HG03442 (cell line): ENCODE measurements at regions not wholly inside any gene's neighbourhood (a gene's known extent, or its start where the extent isn't known, plus 50 kb on each side); places are given as distances from the start of the nearest gene placed in this dataset.

Experiments
- ATAC-seq: cut with Tn5 transposase; IDR thresholded peaks from one replicate; pipeline ENCODE4 v1.9.1; 2021; ENCODE audit warnings: mild to moderate bottlenecking, moderate library complexity; ENCODE audit not compliant: unreplicated experiment

DNA sequence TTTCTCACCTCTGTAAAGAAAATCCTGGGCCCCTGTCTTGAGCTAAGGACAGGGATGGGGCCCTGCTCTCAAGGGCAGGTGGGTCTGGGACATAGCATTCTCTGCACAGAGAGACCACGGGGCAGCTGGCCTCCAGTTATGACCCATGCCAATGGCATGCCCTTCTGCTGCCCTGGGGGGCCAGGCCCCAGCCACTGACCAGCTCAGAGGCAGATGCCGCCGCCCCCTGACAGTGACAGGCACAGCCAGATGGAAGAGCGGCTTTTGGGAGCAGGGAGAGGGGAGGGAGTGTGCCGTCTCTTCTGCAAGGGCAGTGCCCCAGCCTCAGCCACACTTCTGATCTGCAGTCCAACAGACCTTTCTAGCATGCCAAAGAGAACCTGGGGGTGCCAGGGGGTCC is 114.8 kb upstream of the NAV2 start:
- no peak for ATAC-seq

DNA sequence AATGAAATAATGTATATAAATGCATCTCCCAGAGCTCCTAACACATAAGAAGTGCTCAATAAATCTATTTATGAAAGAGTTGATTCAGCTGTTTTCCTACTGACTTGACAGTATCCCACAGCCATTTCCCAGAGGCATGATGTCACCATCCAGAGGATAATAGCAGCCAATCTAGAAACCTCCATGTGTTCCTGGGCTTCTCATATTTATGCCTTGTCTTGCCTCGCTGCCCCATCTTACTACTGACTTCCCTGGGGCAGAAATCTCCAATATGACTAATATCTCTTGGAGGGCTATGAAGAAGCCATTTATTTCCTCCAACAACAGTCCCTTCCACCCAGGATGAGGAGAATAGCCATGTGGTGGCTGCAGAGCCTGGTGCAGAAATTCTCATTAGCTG is 115.4 kb upstream of the NAV2 start:
- ATAC-seq, result no peak

DNA sequence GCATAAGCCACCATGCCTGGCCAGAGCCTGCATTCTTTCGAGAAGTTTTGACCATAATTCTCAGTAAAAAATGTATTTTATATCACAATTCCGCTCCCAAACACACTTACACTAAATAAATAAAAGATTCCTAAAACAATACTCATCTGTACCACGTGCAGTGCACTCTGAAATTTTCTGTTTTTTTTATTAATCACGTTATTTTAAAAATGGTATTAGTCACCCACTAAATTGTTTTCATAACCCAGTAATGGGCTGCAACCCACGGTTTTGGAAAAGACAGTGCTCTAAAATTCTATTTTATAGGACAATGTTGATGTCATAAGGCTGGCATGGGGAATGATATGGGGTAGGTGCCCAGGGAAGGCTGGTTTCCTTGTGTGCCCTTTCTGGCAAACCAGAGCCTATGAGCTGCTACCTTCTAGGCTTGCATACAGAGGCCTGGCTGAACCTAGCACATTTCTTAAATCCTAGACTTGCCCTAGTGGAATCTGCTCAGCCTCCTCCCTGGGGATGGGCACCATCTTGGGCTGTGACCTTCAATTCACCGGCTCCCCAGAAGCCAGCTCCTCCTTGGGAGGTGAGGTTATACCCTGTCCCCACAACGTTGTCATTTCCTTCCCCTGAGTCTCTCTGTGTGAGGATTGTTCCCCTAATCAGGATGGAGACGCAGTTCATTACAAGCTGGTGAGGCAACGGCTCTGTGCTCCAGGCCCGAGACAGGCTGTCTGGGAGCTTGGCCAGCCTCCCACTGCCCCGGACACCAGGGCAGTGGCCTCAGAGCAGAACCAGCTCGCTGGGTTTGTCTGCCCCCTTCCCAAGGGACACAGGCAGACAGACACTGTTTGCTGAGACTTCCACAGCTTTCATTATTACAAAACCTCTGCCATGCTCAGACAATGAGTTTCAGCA is 116.5 kb upstream of the NAV2 start:
- no peak for ATAC-seq

DNA sequence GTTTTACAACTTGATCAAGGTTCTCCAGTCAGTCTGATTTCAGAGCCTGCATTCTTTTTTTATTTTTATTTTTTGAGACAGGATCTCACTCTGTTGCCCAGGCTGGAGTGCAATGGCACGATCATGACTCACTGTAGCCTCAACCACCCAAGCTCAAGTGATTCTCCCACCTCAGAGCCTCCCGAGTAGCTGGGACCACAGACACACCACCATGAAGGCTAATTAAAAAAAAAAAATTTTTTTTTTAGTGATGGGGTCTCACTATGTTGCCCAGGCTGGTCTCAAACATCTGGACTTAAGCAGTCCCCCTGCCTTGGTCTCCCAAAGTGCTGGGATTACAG is 117.2 kb upstream of the NAV2 start:
- no peak for ATAC-seq

DNA sequence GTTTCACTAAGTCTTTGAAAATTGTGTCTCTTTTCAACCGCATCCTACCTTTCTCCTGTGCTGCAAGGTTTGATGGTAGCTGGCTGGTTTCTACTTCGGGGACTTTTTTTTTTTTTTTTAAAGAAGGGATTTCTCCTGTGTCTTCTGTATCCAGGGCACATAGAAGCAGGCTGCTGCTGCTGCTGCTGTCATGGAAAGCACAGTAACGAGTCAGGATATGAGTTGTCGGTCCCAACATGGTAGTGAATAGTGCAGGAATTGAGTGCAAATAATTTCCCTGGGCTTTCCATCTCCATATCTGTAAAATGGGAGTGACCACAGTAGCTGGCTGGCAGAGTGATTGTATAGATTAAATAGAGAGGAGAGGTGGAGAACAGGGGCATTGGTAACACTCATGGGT is 118.3 kb upstream of the NAV2 start:
- ATAC-seq, result no peak

DNA sequence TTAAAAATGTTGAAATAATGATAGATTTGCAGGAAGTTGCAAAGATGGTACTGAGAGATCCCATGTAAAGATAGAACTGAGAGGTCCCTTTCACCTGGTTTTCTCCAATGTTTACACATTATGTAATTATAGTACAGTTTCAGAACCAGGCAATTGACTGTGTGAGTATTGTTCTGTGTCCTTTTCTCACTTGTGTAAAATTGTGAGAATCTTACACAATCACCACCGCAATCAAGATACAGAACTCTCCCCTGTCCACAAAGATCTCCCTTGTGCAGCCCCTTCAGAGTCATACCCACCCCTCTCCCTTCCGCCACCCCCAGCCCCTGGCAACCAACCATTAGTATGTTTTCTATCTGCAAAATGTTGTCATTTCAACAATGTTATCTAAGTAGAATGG is 119.8 kb upstream of the NAV2 start:
- no peak for ATAC-seq

DNA sequence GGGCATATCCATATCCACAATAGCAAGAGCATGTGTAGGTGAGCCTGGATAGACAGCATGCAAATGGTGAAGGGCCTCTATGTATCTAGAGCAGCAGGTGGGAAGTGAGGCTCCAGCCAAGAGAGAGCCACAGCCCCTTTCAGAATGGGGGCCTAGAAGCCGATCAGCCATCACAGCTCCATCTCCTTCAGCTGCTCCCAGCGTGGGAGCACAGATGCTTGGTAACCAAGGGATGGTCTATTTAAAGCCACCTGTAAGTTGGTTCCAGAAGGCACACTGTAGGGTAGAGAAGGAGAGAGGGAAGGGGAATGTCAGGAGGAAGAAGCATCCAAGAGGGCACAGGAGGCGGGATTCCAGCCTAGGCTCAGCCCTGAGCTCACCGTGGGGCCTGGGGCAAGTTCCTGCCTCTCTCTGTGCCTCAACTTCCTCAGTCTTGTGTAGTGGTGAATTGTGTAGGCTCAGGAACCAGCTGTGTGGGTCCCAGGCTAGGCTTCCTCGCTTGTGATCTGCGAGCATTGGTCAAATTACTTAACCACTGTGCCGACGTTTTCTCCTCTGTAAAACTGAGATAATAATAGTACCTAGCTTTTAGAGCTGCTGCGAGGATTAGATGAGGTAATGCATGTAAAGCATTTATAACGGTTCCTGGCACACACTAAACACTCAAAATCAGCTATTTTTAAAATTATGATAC is 122.9 kb upstream of the NAV2 start:
- ATAC-seq, result no peak

DNA sequence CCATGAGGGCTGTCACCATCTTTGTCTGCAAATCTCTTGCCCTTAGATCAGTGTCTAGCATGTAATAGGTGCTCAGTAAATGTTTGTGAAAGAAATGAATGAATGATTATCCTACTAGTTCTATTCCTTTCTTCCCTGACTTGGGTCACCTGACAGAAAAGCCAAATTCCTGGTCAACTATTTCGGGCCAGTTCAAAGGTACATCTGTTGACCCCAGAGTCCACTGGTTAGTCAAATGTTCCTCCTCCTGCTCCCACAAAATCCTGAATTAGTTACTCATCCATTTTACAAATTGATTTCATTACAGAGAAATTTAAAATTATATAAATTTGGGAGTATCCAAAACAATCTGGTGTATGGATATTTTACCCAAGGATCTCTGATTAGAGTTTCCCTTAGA is 124.7 kb upstream of the NAV2 start:
- no peak for ATAC-seq

DNA sequence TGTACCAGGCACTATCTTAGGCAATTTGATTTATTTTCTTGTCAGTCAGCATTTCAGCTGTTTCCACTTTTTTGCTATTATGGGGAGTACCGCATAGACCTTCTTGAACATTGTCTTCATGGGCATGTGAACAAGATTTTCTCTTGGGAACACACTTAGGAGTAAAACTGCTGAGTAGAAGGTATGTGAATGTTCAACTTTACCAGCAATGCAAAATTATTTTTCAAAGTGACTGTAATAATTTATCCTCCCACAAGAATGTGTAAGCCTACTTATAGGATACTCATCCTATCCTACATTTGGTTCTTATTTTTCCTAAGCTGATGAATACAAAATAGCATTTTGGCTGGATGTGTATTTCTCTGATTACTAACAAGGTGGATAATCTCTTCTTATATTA is 132.0 kb upstream of the NAV2 start:
- ATAC-seq, result no peak

DNA sequence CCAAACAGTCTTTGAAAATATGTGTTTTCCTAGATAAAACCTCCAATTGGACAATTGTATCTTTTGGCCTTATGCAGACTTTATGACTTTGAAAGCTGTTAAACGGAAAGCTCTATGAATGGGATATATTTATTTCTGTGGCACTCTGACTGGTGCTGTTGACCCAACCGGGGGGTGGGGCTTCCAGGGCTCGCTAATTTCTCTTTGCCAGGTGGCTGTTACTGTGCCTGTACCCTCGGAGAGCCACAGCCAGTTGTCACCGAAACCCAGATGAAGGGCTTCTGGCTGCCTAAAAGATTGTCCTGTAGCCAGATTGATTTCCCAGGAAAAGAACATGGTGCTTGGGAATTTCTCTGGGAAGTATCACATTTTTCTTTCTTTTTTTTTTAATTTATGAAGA is 132.7 kb upstream of the NAV2 start:
- no peak for ATAC-seq

DNA sequence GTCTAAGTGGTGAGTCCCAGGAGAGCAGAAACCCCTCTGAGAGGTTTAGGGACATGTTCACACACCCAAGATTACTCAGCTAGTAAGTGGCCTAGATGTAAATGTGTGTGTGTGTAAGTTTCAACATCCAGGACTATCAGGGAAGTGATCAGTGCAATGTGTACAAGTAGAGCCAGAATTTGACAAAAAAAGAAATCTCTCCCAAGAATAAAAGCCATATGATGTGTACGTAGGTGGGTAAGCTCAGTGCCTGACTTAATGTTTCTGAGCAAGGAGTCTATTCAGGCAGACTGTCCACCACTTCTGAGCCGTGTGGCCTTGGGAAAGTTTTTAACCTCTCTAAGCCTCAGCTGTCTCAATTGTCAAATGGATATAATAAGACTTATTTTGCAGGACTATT is 133.8 kb upstream of the NAV2 start:
- no peak for ATAC-seq

DNA sequence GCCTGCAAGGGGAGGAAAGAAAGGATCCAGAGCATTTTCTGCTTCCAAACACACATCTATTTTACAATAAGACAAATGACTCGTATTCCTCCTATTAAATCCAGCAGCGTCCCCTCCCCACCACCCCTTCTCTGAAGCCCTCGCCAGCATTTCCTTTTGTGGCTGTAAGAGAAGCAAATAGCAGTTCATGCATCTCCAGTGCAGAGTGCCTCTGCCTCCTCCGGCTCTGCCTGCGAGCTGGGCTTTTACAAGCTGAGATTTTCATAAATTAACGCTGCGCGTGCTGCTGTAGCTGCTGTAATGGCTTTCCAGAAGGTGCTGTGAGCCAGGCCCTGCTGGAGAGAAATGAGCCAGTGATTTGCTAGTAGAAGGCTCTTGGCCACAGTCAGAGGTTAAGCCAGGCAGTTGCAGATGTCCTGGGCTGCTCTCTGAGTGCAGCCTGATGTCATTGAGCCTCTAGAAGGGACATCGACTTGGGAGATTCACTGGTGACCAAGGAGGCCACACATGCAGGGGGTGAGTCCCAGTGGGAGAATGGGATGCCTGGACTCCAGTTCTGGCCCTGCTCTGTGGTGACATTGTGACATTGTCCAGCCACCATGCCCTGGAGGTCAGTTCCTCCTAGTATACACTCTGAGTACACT is 134.5 kb upstream of the NAV2 start:
- no peak for ATAC-seq

DNA sequence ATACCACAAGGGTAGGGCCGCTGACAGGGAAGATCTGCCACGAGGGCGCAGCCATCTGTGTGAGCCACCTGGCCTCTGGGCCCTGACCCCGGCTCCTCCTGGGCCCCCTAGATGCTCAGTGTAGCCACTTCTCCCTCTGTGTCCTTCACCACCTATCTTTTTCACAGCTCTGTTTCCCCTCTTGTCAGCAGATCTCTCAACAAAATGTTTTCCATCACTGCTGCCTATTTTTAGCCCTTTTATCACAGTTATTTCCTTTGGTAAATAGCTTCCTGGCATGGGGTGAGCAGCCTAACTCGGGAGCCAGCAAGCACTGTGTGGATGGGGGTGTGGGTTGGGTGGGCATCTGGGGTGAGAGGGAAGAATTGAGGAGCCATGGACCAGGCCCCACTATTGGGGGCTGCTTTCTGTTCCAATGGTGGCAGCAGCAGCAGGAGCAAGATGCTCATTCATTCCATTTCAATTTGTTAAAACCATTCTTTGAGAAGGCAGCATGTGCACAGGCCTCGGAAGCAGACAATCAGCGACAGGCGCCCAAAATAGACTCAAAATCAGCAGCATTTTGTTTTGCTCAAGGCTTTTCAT is 135.2 kb upstream of the NAV2 start:
- no peak for ATAC-seq

DNA sequence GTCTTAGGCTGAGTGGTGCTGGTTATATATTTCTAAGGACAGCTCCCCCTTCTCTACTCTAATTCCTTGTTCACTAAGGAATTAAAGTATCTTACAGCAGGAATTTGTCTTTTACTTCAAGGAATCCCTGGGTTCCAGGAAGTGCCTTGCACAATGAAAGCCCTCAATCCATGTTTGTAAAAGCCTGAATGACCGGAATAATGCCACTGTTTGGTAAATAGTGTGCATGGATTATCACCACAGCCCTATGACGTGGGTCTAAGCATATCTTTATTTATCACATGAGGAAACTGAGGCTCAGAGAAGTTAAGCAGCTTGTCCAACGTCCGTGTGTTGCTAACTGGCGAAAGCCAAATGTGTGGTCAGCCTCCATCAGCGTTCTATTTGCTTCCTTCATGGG is 135.7 kb upstream of the NAV2 start:
- ATAC-seq, result no peak

DNA sequence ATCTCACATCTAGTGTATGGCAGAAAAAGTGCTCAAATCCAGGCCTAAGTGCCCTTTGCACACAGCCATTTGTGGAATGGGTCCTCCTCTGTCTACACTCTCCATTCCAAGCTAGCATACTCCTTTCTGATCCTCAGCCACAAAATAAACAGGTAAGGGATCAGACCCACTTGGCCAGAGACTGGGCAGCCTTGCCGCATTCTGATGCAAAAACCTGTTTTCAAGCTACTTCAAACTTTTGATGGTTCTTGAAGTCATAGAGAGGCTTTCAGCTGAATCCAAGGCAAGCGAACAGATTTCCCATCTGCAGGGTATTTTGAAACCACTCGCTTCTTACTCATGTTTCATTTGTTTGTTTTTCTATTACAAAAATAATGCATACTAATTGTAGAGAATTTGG is 136.6 kb upstream of the NAV2 start:
- ATAC-seq, result no peak

DNA sequence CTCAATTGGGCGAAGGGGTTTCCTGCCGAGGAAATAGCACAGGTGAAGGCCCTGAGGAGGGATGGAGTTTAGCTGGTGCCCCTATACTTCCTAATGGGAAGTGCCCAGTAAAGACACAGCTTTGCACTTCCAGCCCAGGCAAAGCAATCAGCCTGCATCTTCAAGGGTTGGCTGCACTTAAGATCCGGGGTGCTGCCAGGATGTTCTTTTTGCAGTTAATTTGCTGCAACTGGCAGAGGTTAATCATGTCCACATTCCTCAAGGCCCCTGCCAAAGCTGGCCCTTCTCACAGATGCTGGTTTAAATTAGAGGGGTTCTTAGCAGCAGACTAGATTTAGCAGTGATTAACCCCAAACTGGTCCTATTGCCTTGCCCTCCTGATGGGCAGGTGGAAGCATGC is 137.7 kb upstream of the NAV2 start:
- ATAC-seq, result no peak

DNA sequence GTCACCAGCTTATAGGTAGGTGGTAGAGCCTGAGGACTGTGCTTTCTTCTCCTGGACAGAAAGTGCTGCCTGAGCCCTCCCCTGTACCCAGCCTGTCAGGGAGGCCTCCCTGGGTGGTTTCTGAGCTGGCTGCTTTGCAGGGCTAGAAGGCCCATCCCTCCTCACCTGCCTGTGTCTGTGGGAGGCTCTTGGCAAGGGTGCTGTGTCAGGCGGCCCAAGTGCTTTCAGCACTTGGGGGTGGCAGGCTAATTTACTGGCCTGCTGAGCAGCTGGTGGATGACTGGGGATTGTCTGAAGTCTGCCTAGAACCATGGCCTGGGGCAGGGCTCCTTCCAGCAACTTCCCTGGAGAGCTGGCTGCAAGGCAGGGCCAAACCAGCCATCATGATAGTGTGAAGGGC is 139.0 kb upstream of the NAV2 start:
- ATAC-seq, result no peak

DNA sequence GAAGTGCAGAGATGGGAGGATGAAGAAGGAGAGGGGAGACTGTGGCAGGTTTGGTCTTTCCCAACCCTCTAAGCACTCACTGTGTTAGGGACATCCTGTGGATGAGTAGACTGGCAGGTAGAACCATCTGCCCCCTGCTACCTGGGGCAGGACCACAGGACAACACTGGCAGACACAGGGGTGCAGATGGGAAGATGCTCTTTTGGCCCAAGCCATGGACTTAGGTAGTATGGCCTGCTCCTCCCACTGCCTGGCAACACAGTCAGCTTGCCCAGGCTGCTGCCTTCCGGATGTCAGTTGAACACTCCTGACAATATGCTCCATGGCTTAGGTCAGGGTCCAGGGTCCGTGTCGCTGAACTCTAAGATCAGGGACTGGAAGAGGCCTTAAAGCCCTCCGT is 140.7 kb upstream of the NAV2 start:
- no peak for ATAC-seq

DNA sequence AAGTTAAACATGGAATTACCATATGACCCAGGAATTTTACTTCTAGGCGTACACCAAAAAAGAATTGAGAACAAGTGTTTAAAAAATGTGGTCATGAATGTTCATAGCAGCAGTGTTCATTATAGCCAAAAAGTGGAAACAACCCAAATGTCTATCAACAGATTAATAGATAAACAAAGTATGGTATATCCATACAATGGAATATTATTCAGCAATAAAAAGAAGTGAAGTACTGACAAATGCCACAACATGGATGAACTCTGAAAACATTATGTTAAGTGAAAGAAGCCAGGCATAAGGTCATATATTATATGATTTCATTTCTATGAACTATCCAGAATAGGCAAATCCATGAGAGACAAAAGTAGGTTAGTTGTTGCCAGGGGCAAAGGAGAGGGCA is 141.7 kb upstream of the NAV2 start:
- no peak for ATAC-seq

DNA sequence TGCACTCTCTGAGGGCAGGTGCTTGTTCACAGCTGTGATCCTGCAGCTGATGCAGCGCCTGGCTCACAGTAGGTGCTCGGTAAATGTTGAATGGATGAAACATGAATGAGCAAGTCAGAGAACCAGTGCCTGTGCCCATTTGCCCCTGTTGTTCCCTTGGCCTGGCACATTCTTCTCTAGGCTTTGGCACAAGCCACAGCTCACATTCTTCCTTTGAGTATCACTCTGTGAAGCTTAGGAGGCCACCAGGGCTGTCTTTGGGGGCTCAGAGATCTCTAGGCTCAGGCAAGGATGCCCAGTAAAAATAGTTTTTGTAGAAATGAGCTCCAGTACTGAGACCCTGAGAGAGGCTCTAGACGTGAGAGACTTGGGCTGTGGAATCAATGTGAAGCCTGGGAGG is 144.6 kb upstream of the NAV2 start:
- ATAC-seq, result no peak

DNA sequence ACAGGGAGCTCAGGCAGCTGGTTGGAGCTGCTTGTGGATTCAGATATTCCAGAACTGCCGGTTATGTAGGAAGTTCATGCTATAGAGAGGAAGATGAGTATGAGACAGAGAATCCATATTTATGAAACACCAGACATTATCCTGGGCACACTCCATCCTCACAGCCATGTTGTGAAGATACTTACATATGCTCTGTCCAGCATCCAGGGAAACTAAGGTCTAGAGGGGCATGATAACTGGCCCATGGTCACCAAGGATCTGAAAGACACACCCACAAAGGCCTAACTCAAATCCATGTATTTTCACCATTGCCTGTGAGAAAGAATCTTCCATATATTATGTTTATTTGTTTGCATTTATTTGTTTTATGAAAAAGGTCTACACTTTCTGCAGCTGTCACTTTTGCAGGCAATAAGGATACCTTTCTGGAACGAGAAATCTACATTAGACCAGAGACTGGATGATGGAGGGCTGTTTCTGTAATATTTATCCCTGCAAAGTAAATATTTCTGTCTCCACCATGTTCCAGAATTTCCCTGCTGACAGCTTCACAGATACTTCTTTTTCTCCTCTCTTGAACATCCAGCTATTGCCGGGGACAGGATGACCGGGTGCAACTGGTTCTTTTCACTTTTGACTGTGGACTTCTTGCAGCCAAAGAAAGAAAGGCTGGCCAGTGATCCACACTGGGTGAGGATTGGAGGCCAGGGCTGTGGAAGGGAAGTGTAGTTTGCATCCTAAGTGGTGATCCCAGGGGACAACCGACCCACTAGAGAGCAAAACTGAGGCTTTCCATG is 145.9 kb upstream of the NAV2 start:
- ATAC-seq, result no peak
